Lower leg skin (tissue), 3 donors: ENCODE measurements at regions not wholly inside any gene's neighbourhood (a gene's known extent, or its start where the extent isn't known, plus 50 kb on each side); places are given as distances from the start of the nearest gene placed in this dataset.

Experiments used
- CTCF ChIP-seq, 3 donors: fragments of 450-650 bp; IDR thresholded peaks; one replicate each; pipeline ENCODE4 v1.5.1; 2016; ENCODE audit warnings: antibody characterized with exemption in 3 of 3, mild to moderate bottlenecking in 3 of 3, moderate library complexity in 2 of 3
- POLR2A ChIP-seq, 2 donors: fragments of 450-650 bp; IDR thresholded peaks; one replicate each; pipeline ENCODE4 v1.6.1; 2016 to 2017; ENCODE audit warnings: antibody characterized with exemption in 2 of 2, mild to moderate bottlenecking in 1 of 2, moderate library complexity in 1 of 2

- no peak for TF ChIP-seq CTCF (IDR thresholded peaks at IDR 0.05)
- no peak for TF ChIP-seq POLR2A (IDR thresholded peaks at IDR 0.05)
Measured at GRCh38 chr1:199490769-199491527, 536.6 kb upstream of the NR5A2 start.
